Mesendoderm (in vitro differentiated cells): ENCODE measurements at regions not wholly inside any gene's neighbourhood (a gene's known extent, or its start where the extent isn't known, plus 50 kb on each side); places are given as distances from the start of the nearest gene placed in this dataset.

ENCODE experiments used
- DNase-seq: peaks from one replicate; pipeline ENCODE4 v3.0.0; 2013
- H2AK5ac ChIP-seq: 2 replicates; pipeline ENCODE4 v1.6.1; 2013; ENCODE audit warnings: low read length, inconsistent platforms
- H2BK120ac ChIP-seq: 2 replicates; pipeline ENCODE4 v1.6.1; 2013; ENCODE audit warnings: low read depth, mild to moderate bottlenecking, low read length, moderate library complexity, mixed read lengths
- H2BK15ac ChIP-seq: replicated peaks from 2 replicates; pipeline ENCODE4 v1.6.1; 2013; ENCODE audit warnings: low read depth, mild to moderate bottlenecking, moderate library complexity
- H2BK5ac ChIP-seq: 2 replicates; pipeline ENCODE4 v1.6.1; 2013; ENCODE audit warnings: low read length, inconsistent platforms
- H3K18ac ChIP-seq: 2 replicates; pipeline ENCODE4 v1.6.1; 2013; ENCODE audit warnings: mild to moderate bottlenecking, low read length, mixed read lengths
- H3K23ac ChIP-seq: one replicate; pipeline ENCODE4 v1.6.1; 2013; ENCODE audit warnings: low read length
- H3K27ac ChIP-seq: 2 replicates; pipeline ENCODE4 v1.5.1; 2013; ENCODE audit warnings: low read depth, mild to moderate bottlenecking, inconsistent platforms, low read length, moderate library complexity
- H3K27me3 ChIP-seq: 2 replicates; pipeline ENCODE4 v1.6.1; 2013; ENCODE audit warnings: low read length, control low read depth, mild to moderate bottlenecking, inconsistent platforms; ENCODE audit not compliant: insufficient read depth, poor library complexity
- H3K36me3 ChIP-seq: 2 replicates; pipeline ENCODE4 v1.6.1; 2013; ENCODE audit warnings: low read length, inconsistent platforms; ENCODE audit not compliant: control insufficient read depth, insufficient read depth
- H3K4ac ChIP-seq: one replicate; pipeline ENCODE4 v1.6.1; 2013; ENCODE audit warnings: low read depth, mild to moderate bottlenecking, low read length, moderate library complexity
- H3K4me1 ChIP-seq: 2 replicates; pipeline ENCODE4 v1.6.1; 2013; ENCODE audit warnings: low read depth, low read length, inconsistent platforms; ENCODE audit not compliant: control insufficient read depth
- H3K4me2 ChIP-seq: 2 replicates; pipeline ENCODE4 v1.6.1; 2013; ENCODE audit warnings: low read length
- H3K4me3 ChIP-seq: 2 replicates; pipeline ENCODE4 v1.5.1; 2013; ENCODE audit warnings: mild to moderate bottlenecking, low read length
- H3K56ac ChIP-seq: one replicate; pipeline ENCODE4 v1.6.1; 2013; ENCODE audit warnings: low read length
- H3K79me1 ChIP-seq: 2 replicates; pipeline ENCODE4 v1.6.1; 2013; ENCODE audit warnings: low read length, inconsistent platforms
- H3K79me2 ChIP-seq: 2 replicates; pipeline ENCODE4 v1.6.1; 2013; ENCODE audit warnings: mild to moderate bottlenecking, low read length; ENCODE audit not compliant: control insufficient read depth, insufficient read depth
- H3K9ac ChIP-seq: 2 replicates; pipeline ENCODE4 v1.6.1; 2013; ENCODE audit warnings: low read length, inconsistent platforms
- H4K5ac ChIP-seq: one replicate; pipeline ENCODE4 v1.6.1; 2013; ENCODE audit warnings: low read length
- H4K8ac ChIP-seq: one replicate; pipeline ENCODE4 v1.6.1; 2013; ENCODE audit warnings: low read depth, mild to moderate bottlenecking, control low read depth, low read length, moderate library complexity
- WGBS: extraction: QIAGEN DNeasy Blood & Tissue Kit; methylation state at CpG from one replicate; pipeline ENCODE4 v1.1.7; 2013; ENCODE audit warnings: low lambda C conversion rate, missing lambda C conversion rate; ENCODE audit not compliant: insufficient coverage; ENCODE audit errors: extremely low coverage; 5-methylcytosine and 5-hydroxymethylcytosine counted together

DNA sequence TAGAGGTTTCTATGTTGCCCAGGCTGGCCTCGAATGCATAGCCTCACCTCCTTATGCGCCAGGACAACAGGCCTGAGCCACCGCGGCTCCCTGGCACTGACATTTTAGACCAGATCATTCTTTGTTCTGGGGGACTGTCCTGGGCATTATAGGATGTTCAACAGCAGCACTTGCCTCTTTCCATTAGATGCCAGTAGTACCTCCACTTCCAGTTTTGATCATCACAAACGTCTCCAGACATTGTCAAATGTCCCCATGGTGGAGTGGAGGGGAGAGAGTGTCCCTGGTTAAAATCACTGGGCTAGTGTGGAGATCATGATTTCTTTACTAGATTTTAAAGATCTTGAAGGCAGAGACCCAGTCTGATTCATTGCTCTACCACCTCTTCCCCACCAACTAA lies 125.2 kb upstream of the MKLN1 start:
- no peak overlapping the region for H2AK5ac ChIP-seq
- no peak overlapping the region for H3K27ac ChIP-seq
- H3K4me1 ChIP-seq: no peaks in the 10 kb centered on the region
- no peaks in the 10 kb centered on the region for H3K79me2 ChIP-seq
- no peak overlapping the region for H3K4me3 ChIP-seq
- no peak for DNase-seq
- no peaks in the 10 kb centered on the region for H3K36me3 ChIP-seq
- no peak overlapping the region for H3K9ac ChIP-seq
- no peak overlapping the region for H4K8ac ChIP-seq
- H3K4me2 ChIP-seq: no peak overlapping the region
- no peak overlapping the region for H4K5ac ChIP-seq
- no peak overlapping the region for H3K4ac ChIP-seq
- no peaks in the 10 kb centered on the region for H3K27me3 ChIP-seq
- no peak overlapping the region for H3K56ac ChIP-seq
- H3K23ac ChIP-seq: no peak overlapping the region
- no CpG with 5 or more reads among the region's 5 CpGs for WGBS
- H2BK15ac ChIP-seq: no peak overlapping the region
- H2BK120ac ChIP-seq: no peak overlapping the region
- H2BK5ac ChIP-seq: no peak overlapping the region
- no peak overlapping the region for H3K18ac ChIP-seq
- no peaks in the 10 kb centered on the region for H3K79me1 ChIP-seq

DNA sequence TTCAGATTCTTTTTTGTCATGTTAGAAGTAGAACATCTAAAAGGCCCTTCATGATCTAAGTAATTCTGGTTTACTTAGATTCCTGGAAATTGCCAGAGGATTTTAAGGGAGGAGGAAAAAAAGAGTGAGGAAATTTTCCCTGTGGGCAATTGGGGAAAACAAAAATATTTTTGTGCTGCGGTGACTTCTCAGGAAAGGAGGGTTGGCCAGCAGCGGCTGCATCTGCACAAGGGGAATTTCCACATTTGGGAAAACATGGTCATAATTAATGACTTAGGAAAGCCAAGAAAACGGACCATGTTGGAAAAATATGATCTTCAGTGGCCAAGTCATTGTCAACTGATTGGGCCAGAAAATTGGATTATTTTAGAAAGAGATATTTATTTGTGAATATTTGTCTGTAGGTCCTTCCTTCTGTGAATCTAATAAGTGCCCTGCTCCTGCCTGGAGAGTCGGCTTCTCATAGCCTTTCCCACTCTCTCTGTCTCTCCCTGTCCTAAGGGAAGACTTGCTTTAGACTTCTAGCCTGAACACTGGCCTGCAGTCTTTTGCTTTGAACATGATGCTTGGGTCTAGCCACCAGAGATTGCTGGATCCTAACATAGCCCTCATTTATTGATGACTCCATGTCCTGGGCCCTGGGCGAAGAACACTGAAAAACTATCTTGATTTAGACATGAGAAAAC lies 124.2 kb upstream of the MKLN1 start:
- Histone ChIP-seq H2BK15ac (no peak overlapping the region), H3K18ac (no peak overlapping the region), H4K5ac (no peak overlapping the region), H3K9ac (no peak overlapping the region), H3K27me3 (no peaks in the 10 kb centered on the region), H2AK5ac (no peak overlapping the region), H3K56ac (no peak overlapping the region), H2BK120ac (no peak overlapping the region), H3K4ac (no peak overlapping the region), H3K36me3 (no peaks in the 10 kb centered on the region), H3K4me2 (no peak overlapping the region), H3K79me2 (no peaks in the 10 kb centered on the region), H3K4me1 (no peaks in the 10 kb centered on the region), H3K27ac (no peak overlapping the region), H3K4me3 (no peak overlapping the region), H4K8ac (no peak overlapping the region), H2BK5ac (no peak overlapping the region), H3K79me1 (no peaks in the 10 kb centered on the region), H3K23ac (no peak overlapping the region)
- DNase-seq: no peak
- WGBS: no CpG with 5 or more reads among the region's 5 CpGs

DNA sequence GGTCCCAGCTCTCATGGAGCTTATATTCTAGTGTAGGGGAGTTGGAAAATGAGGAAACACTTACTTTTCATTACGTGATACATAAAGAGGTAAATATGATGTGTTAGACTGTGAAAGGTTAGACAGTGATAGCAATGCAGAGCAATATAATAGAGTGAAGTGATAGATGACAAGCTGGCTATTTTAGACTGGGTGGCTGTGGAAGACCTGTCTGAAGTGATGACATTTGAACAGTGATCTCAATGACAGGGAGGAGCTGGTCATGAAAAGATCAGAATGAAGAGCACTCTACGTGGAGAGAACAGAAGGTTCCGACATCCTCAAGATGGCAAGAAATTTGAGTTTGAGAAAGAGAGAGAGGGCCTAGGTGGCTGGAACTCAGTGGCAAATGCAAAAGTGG lies 118.9 kb upstream of the MKLN1 start:
- H3K9ac ChIP-seq: no peak overlapping the region
- H3K23ac ChIP-seq: no peak overlapping the region
- DNase-seq: no peak
- no peak overlapping the region for H3K4me3 ChIP-seq
- no peak overlapping the region for H2BK5ac ChIP-seq
- H4K8ac ChIP-seq: no peak overlapping the region
- no peak overlapping the region for H2AK5ac ChIP-seq
- H3K36me3 ChIP-seq: no peaks in the 10 kb centered on the region
- no peak overlapping the region for H4K5ac ChIP-seq
- no peak overlapping the region for H3K4me2 ChIP-seq
- no CpG with 5 or more reads among the region's 3 CpGs for WGBS
- H3K4me1 ChIP-seq: no peaks in the 10 kb centered on the region
- no peak overlapping the region for H3K4ac ChIP-seq
- H2BK15ac ChIP-seq: no peak overlapping the region
- H3K79me2 ChIP-seq: no peaks in the 10 kb centered on the region
- no peaks in the 10 kb centered on the region for H3K27me3 ChIP-seq
- H3K56ac ChIP-seq: no peak overlapping the region
- no peaks in the 10 kb centered on the region for H3K79me1 ChIP-seq
- H3K18ac ChIP-seq: no peak overlapping the region
- H3K27ac ChIP-seq: no peak overlapping the region
- no peak overlapping the region for H2BK120ac ChIP-seq

DNA sequence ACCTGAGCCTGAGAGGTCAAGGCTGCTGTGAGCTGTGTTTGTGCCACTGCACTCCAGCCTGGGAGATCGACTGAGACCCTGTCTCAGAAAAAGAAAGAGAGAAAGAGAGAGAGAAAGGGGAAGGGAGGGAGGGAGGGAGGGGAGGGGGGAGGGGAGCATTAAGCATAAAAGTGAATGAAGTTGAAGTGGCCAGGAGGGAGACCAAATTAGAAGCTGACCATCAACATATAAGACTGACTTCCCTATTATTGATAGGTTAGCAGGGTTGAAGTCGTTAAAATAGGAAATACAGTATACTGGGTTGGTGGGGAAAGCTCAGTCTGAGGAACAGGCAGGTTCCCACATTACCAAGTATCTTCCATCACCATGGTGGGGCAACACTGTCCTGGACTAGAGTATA lies 117.1 kb upstream of the MKLN1 start:
- Histone ChIP-seq H3K56ac (no peak overlapping the region), H3K36me3 (no peaks in the 10 kb centered on the region), H3K4me1 (no peaks in the 10 kb centered on the region), H3K4me2 (no peak overlapping the region), H2BK5ac (no peak overlapping the region), H4K5ac (no peak overlapping the region), H3K79me1 (no peaks in the 10 kb centered on the region), H3K27ac (no peak overlapping the region), H2BK120ac (no peak overlapping the region), H3K23ac (no peak overlapping the region), H3K18ac (no peak overlapping the region), H2AK5ac (no peak overlapping the region), H2BK15ac (no peak overlapping the region), H3K9ac (no peak overlapping the region), H3K4me3 (no peak overlapping the region), H3K79me2 (no peaks in the 10 kb centered on the region), H3K4ac (no peak overlapping the region), H4K8ac (no peak overlapping the region), H3K27me3 (no peaks in the 10 kb centered on the region)
- no peak for DNase-seq
- WGBS: no CpG with 5 or more reads among the region's 2 CpGs

DNA sequence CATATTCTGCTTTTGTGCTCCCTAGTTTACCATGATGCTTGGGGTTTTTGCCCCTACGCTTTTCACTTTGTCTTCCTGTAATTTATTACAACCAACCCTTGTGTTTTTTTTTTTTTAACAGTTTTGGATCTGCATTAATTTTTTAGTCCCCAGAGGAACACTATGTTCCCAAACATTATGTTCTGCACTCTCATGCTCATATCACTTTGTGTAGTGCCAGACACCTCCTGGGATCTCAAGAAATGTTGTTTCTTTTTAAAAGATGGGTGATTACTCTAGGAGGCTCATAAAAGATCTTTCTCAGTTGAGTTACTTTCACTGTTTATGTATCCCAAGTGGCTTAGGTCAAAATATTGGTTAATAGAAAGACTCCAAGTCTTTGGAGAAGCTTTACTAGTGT lies 116.2 kb upstream of the MKLN1 start:
- H2BK120ac ChIP-seq: no peak overlapping the region
- no peak overlapping the region for H3K56ac ChIP-seq
- WGBS: no CpG with 5 or more reads among the region's 1 CpG
- H3K18ac ChIP-seq: no peak overlapping the region
- H3K4me3 ChIP-seq: no peak overlapping the region
- H3K23ac ChIP-seq: no peak overlapping the region
- H4K5ac ChIP-seq: no peak overlapping the region
- no peaks in the 10 kb centered on the region for H3K36me3 ChIP-seq
- H3K79me2 ChIP-seq: no peaks in the 10 kb centered on the region
- no peak for DNase-seq
- no peaks in the 10 kb centered on the region for H3K4me1 ChIP-seq
- no peak overlapping the region for H3K4me2 ChIP-seq
- H3K4ac ChIP-seq: no peak overlapping the region
- no peak overlapping the region for H3K9ac ChIP-seq
- no peak overlapping the region for H2BK15ac ChIP-seq
- H3K79me1 ChIP-seq: no peaks in the 10 kb centered on the region
- H3K27ac ChIP-seq: no peak overlapping the region
- no peaks in the 10 kb centered on the region for H3K27me3 ChIP-seq
- H4K8ac ChIP-seq: no peak overlapping the region
- no peak overlapping the region for H2AK5ac ChIP-seq
- no peak overlapping the region for H2BK5ac ChIP-seq

DNA sequence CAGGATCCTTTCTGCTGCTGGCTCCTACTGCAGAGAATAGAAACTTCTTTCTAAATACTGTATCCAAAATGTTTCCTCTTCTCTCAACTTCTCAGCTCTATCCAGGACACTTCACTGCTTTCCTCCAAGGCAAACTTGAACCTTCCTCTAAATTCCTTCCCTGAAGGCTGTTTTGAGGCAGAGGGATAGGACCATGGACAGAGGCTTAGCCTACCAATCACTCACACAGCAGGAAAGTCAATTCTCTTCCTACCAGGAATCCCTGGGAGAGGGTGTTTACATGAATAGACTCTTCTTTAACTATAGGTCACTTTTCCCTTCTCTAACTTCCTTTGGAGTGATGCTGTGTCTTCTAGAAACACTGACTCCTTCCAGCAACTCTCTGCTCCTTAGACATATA lies 115.6 kb upstream of the MKLN1 start:
- no peak overlapping the region for H3K9ac ChIP-seq
- no peak overlapping the region for H2BK15ac ChIP-seq
- no peak overlapping the region for H2BK5ac ChIP-seq
- H4K8ac ChIP-seq: no peak overlapping the region
- no peaks in the 10 kb centered on the region for H3K79me2 ChIP-seq
- no peak overlapping the region for H3K56ac ChIP-seq
- H3K18ac ChIP-seq: no peak overlapping the region
- no peak overlapping the region for H3K4me3 ChIP-seq
- no peak overlapping the region for H3K4ac ChIP-seq
- H3K79me1 ChIP-seq: no peaks in the 10 kb centered on the region
- H4K5ac ChIP-seq: no peak overlapping the region
- no peak overlapping the region for H3K4me2 ChIP-seq
- peak; percentile 68 for DNase-seq
- no peak overlapping the region for H3K27ac ChIP-seq
- no peak overlapping the region for H2AK5ac ChIP-seq
- H3K27me3 ChIP-seq: no peaks in the 10 kb centered on the region
- H3K36me3 ChIP-seq: no peaks in the 10 kb centered on the region
- no peaks in the 10 kb centered on the region for H3K4me1 ChIP-seq
- no peak overlapping the region for H2BK120ac ChIP-seq
- no peak overlapping the region for H3K23ac ChIP-seq
